HUDEP-2 (cell line): ENCODE measurements at regions not wholly inside any gene's neighbourhood (a gene's known extent, or its start where the extent isn't known, plus 50 kb on each side); places are given as distances from the start of the nearest gene placed in this dataset.
"Not testable (repeated sequence)": the region's sequence is repeated elsewhere in the genome, so short reads cannot be mapped to it uniquely, and the experiment has no call there.

Experiments used
- DNase-seq, 76 experiments: peaks; one replicate each; lab custom pipeline; 2025; ENCODE audit not compliant: unreplicated experiment in 76 of 76; lab: John Stamatoyannopoulos, UW

- no peak for DNase-seq
Observed at GRCh38 chr12:114504311-114504710, 98.4 kb upstream of the TBX5 start.

GRCh38 chr12:114501474-114501807 lies 95.5 kb upstream of the TBX5 start:
- DNase-seq: no peak

GRCh38 chr12:114500775-114501473 lies 95.0 kb upstream of the TBX5 start:
- no peak for DNase-seq

- no peak for DNase-seq
Observed at GRCh38 chr12:114500131-114500530, 94.2 kb upstream of the TBX5 start.

GRCh38 chr12:114499338-114499737 lies 93.4 kb upstream of the TBX5 start:
- DNase-seq: no peak

GRCh38 chr12:114491916-114492315 lies 86.0 kb upstream of the TBX5 start:
- no peak for DNase-seq

GRCh38 chr12:114484822-114485459 lies 79.0 kb upstream of the TBX5 start:
- DNase-seq: not testable (repeated sequence)

- no peak for DNase-seq
Observed at GRCh38 chr12:114483996-114484395, 78.1 kb upstream of the TBX5 start.

- no peak for DNase-seq
Observed at GRCh38 chr12:114481200-114481535, 75.2 kb upstream of the TBX5 start.

- no peak for DNase-seq
Observed at GRCh38 chr12:114480337-114481199, 74.6 kb upstream of the TBX5 start.

GRCh38 chr12:114479831-114480230 lies 73.9 kb upstream of the TBX5 start:
- no peak for DNase-seq

GRCh38 chr12:114478865-114479264 lies 72.9 kb upstream of the TBX5 start:
- no peak for DNase-seq

- DNase-seq: no peak
Observed at GRCh38 chr12:114477989-114478395, 72.0 kb upstream of the TBX5 start.

GRCh38 chr12:114476159-114476558 lies 70.2 kb upstream of the TBX5 start:
- DNase-seq: peak in 4 of 76 experiments; percentile 1 to 16 (median 8)

- no peak for DNase-seq
Observed at GRCh38 chr12:114473717-114474116, 67.8 kb upstream of the TBX5 start.

- DNase-seq: no peak
Observed at GRCh38 chr12:114473018-114473417, 67.1 kb upstream of the TBX5 start.

- DNase-seq: no peak
Observed at GRCh38 chr12:114457620-114458019, 51.7 kb upstream of the TBX5 start.
